ENCODE measurements at regions not wholly inside any gene's neighbourhood (a gene's known extent, or its start where the extent isn't known, plus 50 kb on each side); places are given as distances from the start of the nearest gene placed in this dataset.

DNA sequence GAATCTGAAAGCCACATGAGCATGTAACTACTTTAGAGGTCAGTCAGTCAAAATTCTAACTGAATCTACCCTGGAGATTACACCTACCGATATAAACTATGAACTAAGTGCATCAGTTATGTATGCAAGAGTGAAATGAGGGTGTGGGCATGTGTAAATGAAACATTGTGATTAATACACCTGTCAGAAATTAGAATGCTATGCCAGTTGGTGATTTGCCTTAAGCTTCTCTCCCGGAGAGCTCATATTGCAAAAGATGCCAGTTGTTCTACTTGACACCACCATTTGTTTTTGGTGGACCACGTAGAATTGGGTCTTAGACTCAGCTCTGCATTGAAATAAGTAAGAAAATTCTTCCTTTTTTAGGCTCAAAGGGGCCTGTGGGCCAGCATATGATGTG, 91.0 kb upstream of the KBTBD8 start:
- no peak for DNase-seq
- Histone ChIP-seq H3K4me1 (peaks cover 4% of the 10 kb centered on the region; the same call in 1 of the 2 replicates), H3K36me3 (ENCODE audit: control insufficient read depth, insufficient read depth, low read length) (no peaks in the 10 kb centered on the region), H3K27me3 (replicated peaks; ENCODE audit: control insufficient read depth, insufficient read depth, low read length) (no peaks in the 10 kb centered on the region), H3K4me3 (ENCODE audit: low read depth, low read length) (no peak overlapping the region), H3K9me3 (no peaks in the 10 kb centered on the region)
- ChIA-PET POLR2A (no interaction called here), CTCF (no interaction called here)
- Mint-ChIP-seq H3K27me3 (ENCODE audit: insufficient read depth, unreplicated experiment) (peaks cover 6% of the 10 kb centered on the region), H3K4me3 (ENCODE audit: unreplicated experiment) (no peak overlapping the region), H3K36me3 (ENCODE audit: insufficient read depth, unreplicated experiment) (peaks cover 4% of the 10 kb centered on the region), H3K27ac (ENCODE audit: unreplicated experiment) (no peak overlapping the region), H3K9me3 (ENCODE audit: unreplicated experiment) (peaks cover 28% of the 10 kb centered on the region), H3K4me1 (ENCODE audit: low read depth, unreplicated experiment) (peaks cover 7% of the 10 kb centered on the region)
- TF ChIP-seq, protein P1, sequence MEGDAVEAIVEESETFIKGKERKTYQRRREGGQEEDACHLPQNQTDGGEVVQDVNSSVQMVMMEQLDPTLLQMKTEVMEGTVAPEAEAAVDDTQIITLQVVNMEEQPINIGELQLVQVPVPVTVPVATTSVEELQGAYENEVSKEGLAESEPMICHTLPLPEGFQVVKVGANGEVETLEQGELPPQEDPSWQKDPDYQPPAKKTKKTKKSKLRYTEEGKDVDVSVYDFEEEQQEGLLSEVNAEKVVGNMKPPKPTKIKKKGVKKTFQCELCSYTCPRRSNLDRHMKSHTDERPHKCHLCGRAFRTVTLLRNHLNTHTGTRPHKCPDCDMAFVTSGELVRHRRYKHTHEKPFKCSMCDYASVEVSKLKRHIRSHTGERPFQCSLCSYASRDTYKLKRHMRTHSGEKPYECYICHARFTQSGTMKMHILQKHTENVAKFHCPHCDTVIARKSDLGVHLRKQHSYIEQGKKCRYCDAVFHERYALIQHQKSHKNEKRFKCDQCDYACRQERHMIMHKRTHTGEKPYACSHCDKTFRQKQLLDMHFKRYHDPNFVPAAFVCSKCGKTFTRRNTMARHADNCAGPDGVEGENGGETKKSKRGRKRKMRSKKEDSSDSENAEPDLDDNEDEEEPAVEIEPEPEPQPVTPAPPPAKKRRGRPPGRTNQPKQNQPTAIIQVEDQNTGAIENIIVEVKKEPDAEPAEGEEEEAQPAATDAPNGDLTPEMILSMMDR (IDR thresholded peaks at IDR 0.05; ENCODE audit: insufficient read depth in 1 of 2, low read depth in 1 of 2, low read length in 1 of 2, severe bottlenecking in 1 of 2, unreplicated experiment in 1 of 2) = no peak
- BruUV-seq (replicated peaks) = no TSS peak
- intact Hi-C loops (cut with micrococcal nuclease; ENCODE audit: unreplicated experiment) = no loop called here

- TF ChIP-seq, protein P1 (IDR thresholded peaks at IDR 0.05; ENCODE audit: insufficient read depth in 1 of 2, low read depth in 1 of 2, low read length in 1 of 2, severe bottlenecking in 1 of 2, unreplicated experiment in 1 of 2) = no peak
- CTCF ChIA-PET = no interaction called here
- Mint-ChIP-seq H3K9me3 (ENCODE audit: unreplicated experiment) (peaks cover 18% of the 10 kb centered on the region), H3K27me3 (ENCODE audit: insufficient read depth, unreplicated experiment) (peaks cover 2% of the 10 kb centered on the region), H3K27ac (ENCODE audit: unreplicated experiment) (no peak overlapping the region), H3K4me1 (ENCODE audit: low read depth, unreplicated experiment) (no peaks in the 10 kb centered on the region), H3K36me3 (ENCODE audit: insufficient read depth, unreplicated experiment) (no peaks in the 10 kb centered on the region), H3K4me3 (ENCODE audit: unreplicated experiment) (no peak overlapping the region)
- no peaks in the 10 kb centered on the region for H3K9me3 ChIP-seq
- POLR2A ChIA-PET = no interaction called here
- H3K4me1 ChIP-seq = no peaks in the 10 kb centered on the region
- H3K36me3 ChIP-seq (ENCODE audit: control insufficient read depth, insufficient read depth, low read length) = no peaks in the 10 kb centered on the region
- no peaks in the 10 kb centered on the region for H3K27me3 ChIP-seq (replicated peaks; ENCODE audit: control insufficient read depth, insufficient read depth, low read length)
- DNase-seq = no peak
- no TSS peak for BruUV-seq (replicated peaks)
- H3K4me3 ChIP-seq (ENCODE audit: low read depth, low read length) = no peak overlapping the region
- intact Hi-C loops (cut with micrococcal nuclease; ENCODE audit: unreplicated experiment) = no loop called here
These were observed 87.6 kb upstream of the KBTBD8 start for GRCh38 chr3:66910266-66911055.

- intact Hi-C loops (cut with micrococcal nuclease; ENCODE audit: unreplicated experiment) = no loop called here
- Mint-ChIP-seq H3K9me3 (ENCODE audit: unreplicated experiment) (peaks cover 30% of the 10 kb centered on the region), H3K27ac (ENCODE audit: unreplicated experiment) (no peak overlapping the region), H3K4me1 (ENCODE audit: low read depth, unreplicated experiment) (no peaks in the 10 kb centered on the region), H3K4me3 (ENCODE audit: unreplicated experiment) (no peak overlapping the region), H3K27me3 (ENCODE audit: insufficient read depth, unreplicated experiment) (peaks cover 6% of the 10 kb centered on the region), H3K36me3 (ENCODE audit: insufficient read depth, unreplicated experiment) (no peaks in the 10 kb centered on the region)
- Histone ChIP-seq H3K4me3 (ENCODE audit: low read depth, low read length) (no peak overlapping the region), H3K9me3 (no peaks in the 10 kb centered on the region), H3K4me1 (no peaks in the 10 kb centered on the region), H3K27me3 (replicated peaks; ENCODE audit: control insufficient read depth, insufficient read depth, low read length) (no peaks in the 10 kb centered on the region), H3K36me3 (ENCODE audit: control insufficient read depth, insufficient read depth, low read length) (no peaks in the 10 kb centered on the region)
- no peak for DNase-seq
- ChIA-PET POLR2A (no interaction called here), CTCF (no interaction called here)
- no TSS peak for BruUV-seq (replicated peaks)
- TF ChIP-seq, protein P1 (IDR thresholded peaks at IDR 0.05; ENCODE audit: insufficient read depth in 1 of 2, low read depth in 1 of 2, low read length in 1 of 2, severe bottlenecking in 1 of 2, unreplicated experiment in 1 of 2) = no peak
These were observed 85.8 kb upstream of the KBTBD8 start for GRCh38 chr3:66912306-66912705.
